HUES64 (cell line): ENCODE measurements at regions not wholly inside any gene's neighbourhood (a gene's known extent, or its start where the extent isn't known, plus 50 kb on each side); places are given as distances from the start of the nearest gene placed in this dataset.

Experiments used
- H3K27ac ChIP-seq: 2 replicates; pipeline ENCODE4 v1.7.0; 2013; ENCODE audit warnings: low read depth, low read length, inconsistent platforms
- H3K27me3 ChIP-seq: 2 replicates; pipeline ENCODE4 v1.6.1; 2013; ENCODE audit warnings: mild to moderate bottlenecking, low read length; ENCODE audit not compliant: insufficient read depth
- H3K36me3 ChIP-seq: 2 replicates; pipeline ENCODE4 v1.6.1; 2013; ENCODE audit warnings: mild to moderate bottlenecking, low read length; ENCODE audit not compliant: insufficient read depth
- H3K4me1 ChIP-seq: 2 replicates; pipeline ENCODE4 v1.6.1; 2013; ENCODE audit warnings: mild to moderate bottlenecking, low read length, moderate library complexity; ENCODE audit not compliant: insufficient read depth
- H3K4me3 ChIP-seq: 2 replicates; pipeline ENCODE4 v1.5.1; 2013; ENCODE audit warnings: mild to moderate bottlenecking, low read length, moderate library complexity
- H3K9ac ChIP-seq: 2 replicates; pipeline ENCODE4 v1.6.1; 2013; ENCODE audit warnings: mild to moderate bottlenecking, low read depth, low read length
- H3K9me3 ChIP-seq: 2 replicates; pipeline ENCODE4 v1.6.1; 2013; ENCODE audit warnings: low read depth, low read length; ENCODE audit not compliant: insufficient read depth
- WGBS: fragments of 150-250, 120-280 bp; methylation state at CpG from one replicate; pipeline ENCODE4 v1.1.7; 2013; ENCODE audit warnings: missing lambda C conversion rate; 5-methylcytosine and 5-hydroxymethylcytosine counted together

GRCh38 chr2:164141271-164141670, 405.5 kb upstream of the FIGN start:
- Histone ChIP-seq H3K27ac (no peak overlapping the region), H3K4me1 (no peaks in the 10 kb centered on the region), H3K9ac (no peak overlapping the region), H3K27me3 (no peaks in the 10 kb centered on the region), H3K36me3 (no peaks in the 10 kb centered on the region), H3K4me3 (no peak overlapping the region), H3K9me3 (no peaks in the 10 kb centered on the region)
- 86% methylated on average over 1 of the region's 1 CpG for WGBS

- WGBS: 93% methylated on average over 4 of the region's 4 CpGs
- Histone ChIP-seq H3K9me3 (no peaks in the 10 kb centered on the region), H3K4me1 (no peaks in the 10 kb centered on the region), H3K9ac (no peak overlapping the region), H3K27me3 (no peaks in the 10 kb centered on the region), H3K4me3 (no peak overlapping the region), H3K27ac (no peak overlapping the region), H3K36me3 (no peaks in the 10 kb centered on the region)
Observed at GRCh38 chr2:164138750-164139149, 402.9 kb upstream of the FIGN start.

GRCh38 chr2:164134336-164134735, 398.5 kb upstream of the FIGN start:
- 98% methylated on average over 3 of the region's 4 CpGs for WGBS
- Histone ChIP-seq H3K9me3 (no peaks in the 10 kb centered on the region), H3K27ac (no peak overlapping the region)

GRCh38 chr2:164127971-164128527, 392.2 kb upstream of the FIGN start:
- Histone ChIP-seq H3K4me1 (no peaks in the 10 kb centered on the region), H3K36me3 (no peaks in the 10 kb centered on the region), H3K27ac (no peak overlapping the region), H3K9me3 (no peaks in the 10 kb centered on the region), H3K27me3 (no peaks in the 10 kb centered on the region), H3K9ac (no peak overlapping the region), H3K4me3 (no peak overlapping the region)
- 96% methylated on average over 8 of the region's 9 CpGs for WGBS

More at GRCh38 chr2:164134336-164134735, 398.5 kb upstream of the FIGN start:
- Histone ChIP-seq H3K4me1 (no peaks in the 10 kb centered on the region), H3K4me3 (no peak overlapping the region), H3K9ac (no peak overlapping the region), H3K36me3 (no peaks in the 10 kb centered on the region), H3K27me3 (no peaks in the 10 kb centered on the region)

- WGBS: 93% methylated on average over 7 of the region's 7 CpGs
- Histone ChIP-seq H3K9ac (no peak overlapping the region), H3K9me3 (no peaks in the 10 kb centered on the region), H3K4me1 (no peaks in the 10 kb centered on the region), H3K27ac (no peak overlapping the region), H3K36me3 (no peaks in the 10 kb centered on the region), H3K27me3 (no peaks in the 10 kb centered on the region), H3K4me3 (no peak overlapping the region)
Observed at GRCh38 chr2:164126960-164127660, 391.3 kb upstream of the FIGN start.

GRCh38 chr2:164115806-164116205, 380.0 kb upstream of the FIGN start:
- no peaks in the 10 kb centered on the region for H3K9me3 ChIP-seq

GRCh38 chr2:164114937-164115336, 379.1 kb upstream of the FIGN start:
- Histone ChIP-seq H3K4me1 (peaks cover 5% of the 10 kb centered on the region; the same call in 1 of the 2 replicates), H3K4me3 (no peak overlapping the region)

More at GRCh38 chr2:164115806-164116205, 380.0 kb upstream of the FIGN start:
- Histone ChIP-seq H3K36me3 (no peaks in the 10 kb centered on the region), H3K4me3 (no peak overlapping the region), H3K4me1 (no peaks in the 10 kb centered on the region; the same call in 1 of the 2 replicates), H3K27me3 (no peaks in the 10 kb centered on the region), H3K27ac (no peak overlapping the region), H3K9ac (no peak overlapping the region)
- WGBS: 92% methylated on average over 4 of the region's 4 CpGs

GRCh38 chr2:164112105-164112504, 376.3 kb upstream of the FIGN start:
- H3K9ac ChIP-seq: no peak overlapping the region
- no peak overlapping the region for H3K4me3 ChIP-seq
- peaks cover 5% of the 10 kb centered on the region; the same call in 1 of the 2 replicates for H3K4me1 ChIP-seq
- H3K9me3 ChIP-seq: no peaks in the 10 kb centered on the region
- H3K36me3 ChIP-seq: no peaks in the 10 kb centered on the region
- 100% methylated on average over 1 of the region's 2 CpGs for WGBS
- no peaks in the 10 kb centered on the region for H3K27me3 ChIP-seq
- H3K27ac ChIP-seq: no peak overlapping the region

More at GRCh38 chr2:164114937-164115336, 379.1 kb upstream of the FIGN start:
- no peaks in the 10 kb centered on the region for H3K9me3 ChIP-seq
- no peaks in the 10 kb centered on the region for H3K27me3 ChIP-seq
- no peak overlapping the region for H3K27ac ChIP-seq
- H3K9ac ChIP-seq: no peak overlapping the region
- no peaks in the 10 kb centered on the region for H3K36me3 ChIP-seq

- no peaks in the 10 kb centered on the region for H3K27me3 ChIP-seq
- no peak overlapping the region for H3K4me3 ChIP-seq
- H3K9me3 ChIP-seq: no peaks in the 10 kb centered on the region
- no peak overlapping the region for H3K9ac ChIP-seq
- peaks cover 5% of the 10 kb centered on the region; the same call in 1 of the 2 replicates for H3K4me1 ChIP-seq
- H3K27ac ChIP-seq: no peak overlapping the region
- H3K36me3 ChIP-seq: no peaks in the 10 kb centered on the region
Observed at GRCh38 chr2:164110515-164110914, 374.7 kb upstream of the FIGN start.

- Histone ChIP-seq H3K36me3 (no peaks in the 10 kb centered on the region), H3K9ac (no peak overlapping the region), H3K4me1 (peaks cover 5% of the 10 kb centered on the region; the same call in 1 of the 2 replicates), H3K27me3 (no peaks in the 10 kb centered on the region), H3K9me3 (no peaks in the 10 kb centered on the region), H3K4me3 (no peak overlapping the region), H3K27ac (no peak overlapping the region)
- 96% methylated on average over 14 of the region's 14 CpGs for WGBS
Observed at GRCh38 chr2:164109006-164109405, 373.2 kb upstream of the FIGN start.

GRCh38 chr2:164103271-164103670, 367.5 kb upstream of the FIGN start:
- 47% methylated on average over 5 of the region's 6 CpGs for WGBS
- Histone ChIP-seq H3K4me1 (peaks cover 11% of the 10 kb centered on the region; the same call in 1 of the 2 replicates), H3K9me3 (no peaks in the 10 kb centered on the region), H3K9ac (no peak overlapping the region), H3K27ac (peak overlapping the region; percentile 15; the same call in 1 of the 2 replicates), H3K36me3 (no peaks in the 10 kb centered on the region), H3K27me3 (no peaks in the 10 kb centered on the region), H3K4me3 (no peak overlapping the region)
